ENCODE measurements at regions not wholly inside any gene's neighbourhood (a gene's known extent, or its start where the extent isn't known, plus 50 kb on each side); places are given as distances from the start of the nearest gene placed in this dataset.
A peak's percentile ranks its signal among the peaks of the same experiment; 100 is the strongest.

DNA sequence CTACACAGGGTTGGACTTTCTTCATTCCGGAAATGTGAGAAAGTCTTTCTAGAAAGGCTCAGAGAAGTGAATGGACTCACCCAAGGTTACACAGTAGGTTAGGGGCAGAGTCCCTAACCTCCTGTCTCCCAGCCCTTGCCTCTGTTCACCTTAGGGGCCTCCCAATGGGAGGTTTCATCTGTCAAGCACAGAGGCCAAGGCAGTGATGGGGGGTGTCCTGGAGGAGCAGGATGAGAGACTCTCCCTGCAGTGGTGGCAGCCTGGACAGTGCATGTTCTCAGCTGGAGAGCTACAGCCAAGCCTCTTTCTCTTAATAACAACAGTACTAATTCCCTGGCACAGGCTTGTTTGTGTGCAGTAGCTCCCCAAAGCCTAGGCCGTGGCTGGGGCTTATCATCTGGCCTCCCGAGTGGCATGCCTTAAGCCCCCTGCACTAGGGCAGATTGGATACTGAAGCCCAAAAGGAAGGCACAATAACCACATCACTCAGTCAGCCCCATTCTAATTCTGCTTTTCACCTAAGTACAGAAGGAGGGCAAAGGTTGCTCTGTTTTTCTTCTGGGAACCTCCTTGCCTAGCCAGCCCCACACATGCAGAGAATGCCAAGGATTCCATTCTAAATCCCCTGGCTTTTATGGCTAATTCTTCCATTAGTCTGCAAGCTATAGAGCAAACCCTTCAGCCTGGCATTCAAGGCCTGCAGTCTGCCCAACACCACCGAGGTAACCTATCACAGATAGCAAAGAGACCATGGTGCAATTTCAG lies 50.2 kb upstream of the XPA start:
- DNase-seq: no peak

DNA sequence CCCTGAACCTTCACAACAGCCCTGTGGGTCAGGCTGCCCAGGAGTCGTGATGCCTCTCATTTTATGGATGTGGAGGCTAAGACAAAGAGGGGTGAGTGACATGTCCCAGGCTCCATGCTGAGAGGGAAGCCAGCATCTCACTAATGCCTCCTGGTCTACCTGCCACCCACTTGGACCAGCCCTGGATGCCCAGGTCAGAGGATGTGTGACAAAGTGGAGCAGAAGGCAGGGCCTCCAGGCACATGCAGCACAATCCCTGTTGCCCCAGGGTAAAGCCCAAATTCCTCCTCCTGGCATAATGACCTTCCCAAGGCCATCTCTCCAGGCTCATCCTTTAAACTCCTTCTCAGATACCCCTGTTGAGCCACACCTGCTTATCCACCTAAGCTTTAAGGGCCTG lies 51.4 kb upstream of the XPA start:
- DNase-seq: no peak

DNA sequence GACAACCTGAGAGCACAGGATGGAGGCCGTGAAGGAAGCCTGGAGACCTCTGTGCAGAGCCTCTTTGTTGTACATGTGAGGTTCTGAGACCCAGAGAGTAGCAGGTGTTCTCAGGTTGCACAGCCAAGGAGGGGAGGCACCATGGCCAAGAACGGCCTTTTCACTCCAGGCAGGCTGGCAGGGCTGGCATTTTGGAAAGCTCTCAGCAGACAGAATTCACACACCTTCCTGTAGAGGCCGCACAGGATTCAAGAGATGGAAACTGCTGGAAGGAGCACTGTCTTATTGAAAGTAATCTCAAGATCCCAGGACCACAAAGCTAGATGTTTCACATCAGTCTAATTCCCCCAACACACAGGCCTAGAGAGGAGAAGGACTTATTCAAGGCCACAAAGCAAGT lies 52.8 kb upstream of the XPA start:
- DNase-seq: no peak

DNA sequence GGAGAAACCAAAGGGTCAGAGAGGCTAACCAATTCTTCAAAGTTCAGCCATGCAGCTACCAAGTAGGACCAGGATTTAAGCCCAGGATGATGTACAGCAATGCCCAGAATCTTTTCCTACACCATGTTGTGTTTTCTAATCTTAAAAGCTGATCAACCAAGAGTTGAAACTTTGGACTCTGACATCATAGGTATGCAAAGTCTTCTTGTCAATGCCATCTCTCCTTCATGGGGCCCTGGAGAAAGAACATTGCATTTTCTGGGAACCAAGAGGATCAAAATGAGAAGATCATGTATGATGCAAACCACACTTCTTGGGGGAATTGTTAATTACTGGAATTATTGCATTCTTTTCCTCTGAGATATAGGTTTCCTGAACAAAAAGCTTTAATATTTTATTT lies 54.4 kb upstream of the XPA start:
- no peak for DNase-seq

DNA sequence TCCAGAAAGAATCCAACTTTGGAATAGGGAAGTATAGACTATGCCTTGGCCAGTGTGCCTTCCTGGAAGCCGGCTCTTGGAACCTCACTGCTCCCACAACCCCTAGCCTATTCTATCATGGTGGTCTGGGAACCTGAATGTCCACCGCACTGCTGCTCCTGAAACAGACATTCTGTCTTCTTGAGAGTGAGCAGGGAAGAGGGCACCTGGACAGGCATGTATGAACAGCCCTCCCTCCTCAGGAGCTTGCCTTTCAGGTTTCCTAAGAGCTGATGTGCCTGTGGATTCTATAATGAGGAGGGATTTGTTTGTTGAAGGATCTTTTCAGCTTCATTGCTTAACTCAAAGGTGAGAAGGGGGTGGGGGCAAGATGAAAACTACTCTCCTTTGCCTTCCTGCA lies 55.1 kb upstream of the XPA start:
- DNase-seq: no peak

DNA sequence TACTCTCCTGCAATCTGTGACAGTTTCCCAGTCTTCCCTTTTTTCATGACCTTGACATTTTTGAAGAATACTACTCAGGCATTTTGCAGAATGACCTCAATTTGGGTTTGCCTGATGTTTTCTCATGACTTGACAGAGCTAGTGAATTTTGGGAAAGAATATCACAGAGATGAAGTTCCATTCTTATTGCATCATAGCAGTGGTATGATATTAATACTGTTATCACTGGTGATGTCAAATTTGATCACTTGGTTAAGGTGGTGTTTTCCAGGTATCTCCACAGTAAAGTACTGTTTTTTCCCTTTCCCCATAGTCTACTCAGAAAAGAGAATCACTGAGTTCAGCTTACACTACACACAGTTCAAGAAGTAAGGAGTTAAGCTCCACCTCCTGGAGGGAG lies 56.2 kb upstream of the XPA start:
- no peak for DNase-seq

DNA sequence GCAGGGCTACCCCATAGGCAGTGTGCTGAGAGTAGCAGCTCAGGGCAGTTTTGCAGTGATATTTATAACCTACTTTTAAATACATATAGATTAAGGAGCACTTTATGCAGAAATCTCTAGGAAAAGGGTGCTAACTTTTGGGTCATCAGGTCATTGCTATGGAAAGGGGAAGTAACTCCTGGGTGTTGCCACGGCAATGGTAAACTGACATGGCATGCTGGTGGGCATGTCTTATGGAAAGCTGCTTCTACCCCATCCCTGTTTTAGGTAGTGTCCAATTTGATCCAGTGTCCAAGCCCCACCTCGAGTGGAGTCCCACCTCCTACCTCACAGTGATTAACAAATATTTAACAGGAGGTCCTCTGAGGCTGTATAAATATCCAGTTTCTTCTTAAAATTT lies 56.8 kb upstream of the XPA start:
- DNase-seq: no peak

DNA sequence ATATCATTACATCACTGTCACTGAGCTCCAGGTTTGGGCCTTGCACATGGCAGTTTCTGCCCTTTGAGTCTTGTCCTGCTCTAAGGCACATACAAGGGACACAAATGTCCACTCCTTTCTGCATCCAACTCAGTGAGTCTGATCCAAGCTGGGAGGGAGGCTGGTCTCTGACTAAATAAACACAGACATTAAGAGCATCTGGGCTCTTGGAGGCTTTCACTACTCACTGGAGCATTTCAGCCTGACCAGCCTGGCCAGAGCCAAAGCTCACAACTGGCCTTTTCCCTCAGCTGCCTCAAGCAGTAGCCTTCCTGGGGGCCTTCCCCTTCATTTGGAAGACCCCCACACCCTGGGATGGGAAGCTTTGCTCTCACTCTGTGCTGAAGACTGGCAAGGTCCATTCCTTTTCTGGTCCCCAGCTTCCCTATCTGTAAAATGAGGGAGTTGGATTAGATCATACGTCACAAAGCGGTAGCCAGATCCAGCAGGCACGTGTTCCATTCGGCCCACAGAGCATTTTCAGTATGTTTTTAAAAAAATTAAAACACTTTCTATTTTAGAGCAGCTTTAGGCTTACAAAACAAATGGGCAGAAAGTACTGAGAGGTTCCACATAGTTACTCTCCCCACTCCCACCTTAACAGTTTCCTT lies 58.6 kb upstream of the XPA start:
- no peak for DNase-seq

DNA sequence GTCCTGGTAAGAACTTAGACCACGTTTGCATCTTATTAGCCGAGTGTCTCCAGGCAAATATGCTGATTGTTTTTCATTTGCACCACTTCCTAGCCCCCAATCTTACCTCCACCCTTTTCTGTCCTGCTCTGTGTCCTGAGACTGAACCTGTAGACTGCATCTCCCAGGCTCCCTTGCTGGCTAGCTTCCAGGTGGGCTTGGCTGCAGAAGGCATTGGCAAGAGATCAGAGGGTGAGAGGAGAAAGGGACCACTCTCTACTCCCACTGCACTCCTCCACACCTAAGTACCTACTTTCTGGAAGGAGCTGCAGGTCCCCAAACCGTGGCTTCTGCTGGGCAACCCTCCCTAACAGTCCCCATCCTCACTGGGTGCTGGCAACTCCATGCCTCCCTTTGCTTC lies 59.9 kb upstream of the XPA start:
- no peak for DNase-seq

DNA sequence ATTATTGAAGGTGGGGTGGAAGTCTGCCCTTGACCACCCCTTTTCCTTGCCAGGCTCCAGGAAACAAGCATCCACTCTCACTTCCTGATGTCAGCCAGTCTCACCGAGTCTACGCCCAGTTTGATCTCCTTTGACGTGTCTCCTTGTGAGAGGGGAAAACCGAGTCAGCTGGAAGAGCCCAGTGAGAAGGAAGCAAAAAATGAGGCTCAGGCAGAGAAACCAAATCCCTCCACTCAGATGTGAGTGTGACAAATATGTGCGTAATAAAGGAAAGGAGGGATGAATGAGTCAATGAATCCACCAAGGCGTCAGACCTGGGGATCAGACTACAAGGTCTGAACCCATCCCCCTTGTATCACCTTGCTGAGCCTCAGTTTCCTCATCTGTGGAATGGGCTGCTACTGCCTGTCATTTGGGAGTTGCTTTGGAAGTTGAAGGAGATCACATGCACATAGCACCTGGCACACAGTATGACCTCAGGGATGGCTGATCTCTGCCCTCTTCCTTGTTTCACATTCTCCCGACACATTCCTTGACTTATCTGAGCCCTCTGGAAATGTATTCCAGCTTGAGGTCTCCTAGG lies 61.3 kb upstream of the XPA start:
- DNase-seq: no peak

DNA sequence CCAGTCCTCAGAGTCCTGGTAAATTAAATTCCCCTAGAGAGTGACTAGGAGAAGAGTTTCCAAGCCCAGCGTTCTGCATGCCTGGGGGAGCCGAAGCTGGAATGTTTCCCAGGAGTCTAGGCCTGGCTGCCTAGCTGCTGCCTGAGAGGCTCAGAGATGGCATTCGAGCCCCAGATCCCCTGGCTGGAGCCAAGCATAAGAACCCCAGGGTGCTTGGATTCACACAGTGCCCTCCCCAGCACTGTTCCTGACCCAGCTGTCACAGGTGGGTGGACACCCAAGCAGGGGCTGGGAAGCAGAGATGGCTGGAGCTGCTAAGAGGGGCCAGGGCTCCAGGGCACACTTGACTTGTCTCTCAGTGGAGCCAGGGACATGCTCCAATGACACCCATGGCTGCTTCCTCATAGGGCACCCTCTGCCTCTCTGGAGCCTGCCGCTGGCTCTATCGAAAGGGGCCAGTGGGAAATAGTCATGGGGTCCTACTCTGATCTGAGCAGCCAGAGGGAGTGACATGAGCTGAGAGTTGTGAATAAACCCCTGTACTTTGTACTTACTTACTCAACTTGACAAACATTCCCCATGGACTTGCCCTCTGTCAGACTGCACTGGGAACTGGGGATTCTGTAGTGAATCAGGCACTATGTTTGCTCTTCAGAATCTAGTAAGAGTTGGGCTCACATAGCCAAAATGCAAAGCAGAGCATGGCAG lies 62.6 kb upstream of the XPA start:
- peak in 17 of 56 donors; percentile 2 to 61 (median 15) for DNase-seq

DNA sequence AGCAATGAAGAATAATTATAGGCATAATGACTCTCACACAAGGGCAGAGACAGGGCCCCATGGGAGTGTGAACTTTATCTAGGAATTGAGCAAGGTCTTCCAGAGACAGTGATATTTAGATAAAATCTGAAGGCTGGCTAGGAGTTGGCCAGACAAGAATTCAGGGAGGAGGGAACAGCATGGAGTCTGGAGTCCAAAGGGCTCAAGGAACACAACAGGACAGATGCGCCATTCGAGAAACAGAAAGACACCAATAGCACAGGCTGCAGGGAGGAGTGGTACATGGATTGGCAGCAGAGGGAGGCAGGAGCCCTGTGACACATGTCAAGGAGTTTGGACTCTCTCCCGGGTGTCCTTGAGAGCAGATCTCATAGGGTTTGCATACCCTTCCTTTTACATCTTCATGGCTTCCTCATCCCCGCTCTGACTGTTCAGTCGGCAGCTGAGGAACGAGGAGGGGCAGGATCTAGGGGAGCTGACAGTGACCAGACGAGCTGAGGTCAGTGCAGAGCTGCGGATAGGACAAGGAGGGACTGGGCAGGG lies 64.0 kb upstream of the XPA start:
- no peak for DNase-seq

DNA sequence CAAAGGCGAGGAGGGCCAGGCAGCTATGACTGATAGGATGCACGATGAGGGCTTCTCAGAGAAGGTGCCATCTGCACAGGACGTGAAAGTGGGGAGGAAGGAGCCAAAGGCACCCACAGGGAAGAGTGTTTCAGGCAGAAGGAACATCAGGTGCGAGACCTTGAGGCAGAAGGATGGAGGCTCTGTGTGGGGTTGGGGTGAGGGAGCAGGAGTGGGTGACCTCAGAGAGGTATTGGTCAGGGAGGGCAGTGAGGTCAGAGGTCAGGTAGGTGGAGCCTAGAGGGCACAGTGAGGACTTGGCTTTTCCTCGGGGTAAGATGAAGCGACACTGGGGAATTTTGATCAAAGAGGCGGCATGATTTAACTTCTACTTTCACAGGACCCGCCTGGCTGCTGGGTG lies 64.7 kb upstream of the XPA start:
- DNase-seq: no peak

DNA sequence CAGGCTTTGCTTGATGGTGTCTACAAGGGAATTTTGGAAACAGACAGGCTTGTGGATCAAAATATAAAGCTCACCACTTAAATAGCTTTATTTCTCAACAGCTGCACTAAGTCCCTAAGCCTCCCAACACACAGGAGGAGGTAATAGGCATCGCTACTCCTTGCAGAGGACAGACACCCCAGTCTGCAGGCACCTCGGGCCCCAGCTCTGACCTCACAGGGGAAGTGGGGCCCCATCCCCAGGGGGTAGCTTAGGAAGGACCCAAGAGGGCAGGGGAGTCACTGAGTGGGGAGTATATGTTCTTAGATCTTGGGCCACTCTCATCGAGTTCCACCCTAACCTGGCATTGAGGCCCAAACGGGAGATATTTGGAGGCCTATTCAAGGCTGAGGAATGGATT lies 66.7 kb upstream of the XPA start:
- DNase-seq: no peak

DNA sequence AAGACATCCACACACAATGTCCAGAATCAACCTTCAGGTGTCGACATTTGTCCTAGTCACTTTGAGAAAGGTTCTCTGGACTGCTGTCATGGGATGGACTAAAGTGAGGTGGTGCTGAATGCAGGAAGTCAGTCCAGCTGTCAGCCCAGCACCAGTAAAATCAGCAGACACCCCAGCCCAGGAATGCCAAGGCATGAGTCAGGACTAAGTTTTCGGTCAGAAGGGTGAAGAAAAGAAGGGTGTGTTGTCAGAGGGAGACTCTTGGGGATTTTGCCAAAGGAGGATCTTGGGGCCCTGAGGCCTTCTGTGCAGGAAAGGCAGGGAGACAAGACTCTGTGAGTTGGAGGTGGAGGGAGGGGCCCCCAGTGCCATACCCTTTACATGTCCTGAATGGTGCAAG lies 69.0 kb upstream of the XPA start:
- no peak for DNase-seq

DNA sequence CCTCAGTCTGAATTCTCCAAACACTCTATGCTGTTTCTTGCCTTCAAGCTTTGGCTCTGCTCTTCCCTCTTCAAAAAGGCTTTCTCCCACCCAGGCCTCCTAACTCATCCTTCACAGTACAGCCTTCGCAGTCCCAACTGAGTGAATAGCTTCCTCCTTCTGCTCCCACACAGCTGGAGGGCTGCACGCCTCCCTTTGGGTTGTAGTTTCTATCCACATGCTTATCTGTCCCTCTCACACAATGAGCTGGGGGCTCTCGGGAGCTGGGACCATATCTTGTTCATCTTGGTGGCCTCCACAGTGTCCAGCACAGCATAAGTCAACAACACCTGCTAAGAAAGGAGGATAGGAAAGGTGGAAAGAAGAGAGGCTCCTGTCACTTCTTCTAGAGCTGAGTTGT lies 69.5 kb upstream of the XPA start:
- DNase-seq: no peak

DNA sequence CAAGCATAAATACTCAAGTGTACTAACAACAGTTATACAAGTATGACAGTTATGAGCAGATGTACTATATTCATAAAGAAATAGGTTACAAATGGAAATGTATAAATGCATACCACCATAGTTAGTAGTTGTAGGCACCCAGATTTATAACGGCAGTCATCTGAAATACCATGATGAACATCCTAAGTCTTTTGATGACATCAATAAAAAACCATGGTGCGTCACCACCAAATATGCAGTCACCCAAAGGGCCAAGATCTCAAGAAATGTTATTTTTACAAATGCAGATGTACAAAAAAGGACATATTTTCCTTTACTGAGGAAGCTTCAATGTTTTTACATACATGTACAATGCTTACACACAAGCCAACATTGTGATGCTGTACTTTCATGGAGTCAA lies 70.8 kb upstream of the XPA start:
- no peak for DNase-seq

DNA sequence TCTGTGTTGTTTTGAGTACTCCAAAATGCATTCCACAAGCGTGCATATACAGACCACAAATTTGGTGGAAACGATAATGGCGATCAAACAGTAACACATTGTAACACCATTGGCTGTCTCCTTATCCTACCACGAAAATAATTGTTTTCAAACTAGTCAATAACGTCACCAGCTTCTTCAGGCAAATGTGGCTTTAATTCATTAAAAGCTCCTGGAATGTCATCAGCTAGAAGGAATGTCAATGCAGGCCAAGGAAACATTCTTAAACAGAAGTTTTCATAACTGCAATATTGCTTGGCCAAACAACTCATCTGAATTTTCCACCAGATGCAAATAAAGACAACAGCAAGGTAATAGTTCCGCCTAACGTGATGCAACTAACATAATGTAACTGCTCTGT lies 71.6 kb upstream of the XPA start:
- DNase-seq: no peak

DNA sequence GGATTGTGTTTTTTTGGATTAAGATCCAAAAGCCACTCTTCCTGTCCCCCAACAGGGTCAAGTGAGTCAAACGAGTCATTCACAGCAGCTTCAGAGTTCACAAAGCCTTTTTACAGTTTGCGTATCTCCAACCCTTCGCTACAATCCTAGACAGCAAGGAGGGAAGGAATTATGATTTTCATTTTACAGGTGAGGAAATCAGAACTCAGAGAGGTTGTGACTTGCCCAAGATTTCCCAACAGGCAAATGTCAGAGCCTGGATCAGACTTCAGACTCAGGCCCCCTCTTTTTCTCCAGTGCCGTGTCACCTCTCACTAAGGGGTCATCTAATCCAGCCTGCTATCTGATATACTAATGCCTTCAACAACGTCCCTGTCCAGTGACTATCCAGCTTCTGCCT lies 72.1 kb upstream of the XPA start:
- DNase-seq: no peak

DNA sequence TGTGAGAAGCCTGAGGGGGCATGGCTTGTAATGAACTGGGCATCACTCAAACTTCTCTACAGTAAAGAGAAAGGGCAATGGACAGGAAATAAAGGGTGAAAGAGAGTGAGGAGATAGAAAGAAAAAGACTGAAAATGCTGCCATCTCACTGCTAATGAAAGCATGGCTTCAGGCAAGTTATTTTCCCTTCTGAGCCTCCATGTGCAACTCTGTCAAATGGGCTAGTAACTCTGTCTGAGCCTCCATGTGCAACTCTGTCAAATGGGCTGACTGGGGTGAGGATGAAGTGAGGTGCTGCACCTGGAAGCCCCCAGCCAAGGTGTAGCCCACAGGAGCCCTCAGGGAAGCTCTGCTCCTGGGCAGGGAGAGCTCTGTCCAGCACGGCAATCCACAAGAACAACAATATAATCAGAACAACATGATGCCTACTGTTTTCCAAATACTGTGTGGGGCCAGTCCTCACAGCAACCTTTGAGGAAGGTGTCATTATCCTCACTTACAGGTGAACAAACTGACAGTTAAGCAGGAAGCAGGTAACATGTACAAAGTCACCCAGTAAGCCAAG lies 73.8 kb upstream of the XPA start:
- DNase-seq: no peak

DNA sequence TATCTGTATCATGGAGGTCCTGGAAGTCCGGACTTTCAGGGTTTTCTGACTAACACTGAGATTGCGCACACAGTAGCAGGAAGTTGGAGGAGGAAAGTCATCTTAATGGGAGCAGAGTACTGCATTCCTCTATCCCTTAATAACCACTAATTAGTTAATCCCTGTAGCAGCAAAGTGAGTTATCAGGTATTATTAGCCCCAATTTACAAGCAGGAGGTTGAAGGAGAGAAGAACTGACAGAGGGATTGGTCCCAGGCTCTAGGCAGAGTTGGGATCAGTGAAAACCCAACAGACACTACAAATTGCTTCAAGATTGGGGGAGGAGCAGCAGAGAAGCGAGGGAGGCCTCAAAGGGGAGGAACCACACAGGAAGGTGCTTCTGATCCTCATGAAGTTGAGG lies 74.5 kb upstream of the XPA start:
- no peak for DNase-seq

DNA sequence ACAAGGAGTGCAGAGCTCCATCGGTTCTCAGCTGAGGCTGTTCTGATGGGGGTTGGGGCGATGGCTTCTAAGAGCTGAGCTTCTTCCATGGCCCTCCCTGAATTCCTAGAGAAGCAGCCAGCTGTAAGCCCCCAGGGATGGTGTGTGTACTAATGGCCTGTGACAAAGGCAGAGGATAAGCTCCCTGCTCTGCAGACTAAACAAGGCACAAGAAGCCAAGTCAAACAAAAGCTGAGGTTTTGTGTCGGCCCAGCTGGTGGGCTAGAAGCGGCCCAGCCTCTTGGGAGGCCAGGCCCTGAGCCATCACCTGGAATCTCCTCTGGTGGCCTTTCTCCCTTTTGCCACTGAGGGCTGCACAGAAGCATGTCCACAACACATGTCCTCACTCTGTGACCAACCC lies 75.0 kb upstream of the XPA start:
- DNase-seq: no peak

Data from amygdala (tissue), 56 donors.